ENCODE measurements at regions not wholly inside any gene's neighbourhood (a gene's known extent, or its start where the extent isn't known, plus 50 kb on each side); places are given as distances from the start of the nearest gene placed in this dataset.

- Histone ChIP-seq H3K4me1 (ENCODE audit: insufficient read depth, low read length) (no peaks in the 10 kb centered on the region), H3K27me3 (ENCODE audit: insufficient read depth, low read length) (no peaks in the 10 kb centered on the region), H3K9me3 (ENCODE audit: low read depth, low read length) (no peaks in the 10 kb centered on the region), H2AFZ (ENCODE audit: low read length) (no peak overlapping the region), H4K20me1 (ENCODE audit: insufficient read depth, low read length) (no peaks in the 10 kb centered on the region), H3K27ac (ENCODE audit: low read depth, low read length) (no peak overlapping the region), H3K79me2 (ENCODE audit: insufficient read depth, low read length) (no peaks in the 10 kb centered on the region), H3K4me3 (ENCODE audit: insufficient read depth, low read length) (no peak overlapping the region), H3K36me3 (ENCODE audit: insufficient read depth, low read length) (no peaks in the 10 kb centered on the region), H3K4me2 (ENCODE audit: insufficient read depth, low read length) (no peak overlapping the region)
- no peak for DNase-seq (ENCODE audit: insufficient read length, low spot score, missing footprints)
- TF ChIP-seq, protein P1, sequence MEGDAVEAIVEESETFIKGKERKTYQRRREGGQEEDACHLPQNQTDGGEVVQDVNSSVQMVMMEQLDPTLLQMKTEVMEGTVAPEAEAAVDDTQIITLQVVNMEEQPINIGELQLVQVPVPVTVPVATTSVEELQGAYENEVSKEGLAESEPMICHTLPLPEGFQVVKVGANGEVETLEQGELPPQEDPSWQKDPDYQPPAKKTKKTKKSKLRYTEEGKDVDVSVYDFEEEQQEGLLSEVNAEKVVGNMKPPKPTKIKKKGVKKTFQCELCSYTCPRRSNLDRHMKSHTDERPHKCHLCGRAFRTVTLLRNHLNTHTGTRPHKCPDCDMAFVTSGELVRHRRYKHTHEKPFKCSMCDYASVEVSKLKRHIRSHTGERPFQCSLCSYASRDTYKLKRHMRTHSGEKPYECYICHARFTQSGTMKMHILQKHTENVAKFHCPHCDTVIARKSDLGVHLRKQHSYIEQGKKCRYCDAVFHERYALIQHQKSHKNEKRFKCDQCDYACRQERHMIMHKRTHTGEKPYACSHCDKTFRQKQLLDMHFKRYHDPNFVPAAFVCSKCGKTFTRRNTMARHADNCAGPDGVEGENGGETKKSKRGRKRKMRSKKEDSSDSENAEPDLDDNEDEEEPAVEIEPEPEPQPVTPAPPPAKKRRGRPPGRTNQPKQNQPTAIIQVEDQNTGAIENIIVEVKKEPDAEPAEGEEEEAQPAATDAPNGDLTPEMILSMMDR (IDR thresholded peaks at IDR 0.05; ENCODE audit: extremely low read depth, low read depth, low read length): no peak
Measured at GRCh38 chr12:126963825-126964224, 1303.1 kb upstream of the TMEM132C start.

GRCh38 chr12:126966498-126966897, 1300.5 kb upstream of the TMEM132C start:
- Histone ChIP-seq H3K27ac (ENCODE audit: low read depth, low read length) (no peak overlapping the region), H3K4me2 (ENCODE audit: insufficient read depth, low read length) (no peak overlapping the region), H2AFZ (ENCODE audit: low read length) (no peak overlapping the region), H3K27me3 (ENCODE audit: insufficient read depth, low read length) (no peaks in the 10 kb centered on the region), H3K4me3 (ENCODE audit: insufficient read depth, low read length) (no peak overlapping the region), H3K36me3 (ENCODE audit: insufficient read depth, low read length) (no peaks in the 10 kb centered on the region), H4K20me1 (ENCODE audit: insufficient read depth, low read length) (no peaks in the 10 kb centered on the region), H3K79me2 (ENCODE audit: insufficient read depth, low read length) (no peaks in the 10 kb centered on the region), H3K4me1 (ENCODE audit: insufficient read depth, low read length) (no peaks in the 10 kb centered on the region), H3K9me3 (ENCODE audit: low read depth, low read length) (no peaks in the 10 kb centered on the region)
- DNase-seq (ENCODE audit: insufficient read length, low spot score, missing footprints): no peak
- TF ChIP-seq, protein P1 (IDR thresholded peaks at IDR 0.05; ENCODE audit: extremely low read depth, low read depth, low read length): no peak

GRCh38 chr12:126967152-126967551, 1299.8 kb upstream of the TMEM132C start:
- Histone ChIP-seq H3K27ac (ENCODE audit: low read depth, low read length) (no peak overlapping the region), H3K9me3 (ENCODE audit: low read depth, low read length) (no peaks in the 10 kb centered on the region), H3K79me2 (ENCODE audit: insufficient read depth, low read length) (no peaks in the 10 kb centered on the region), H4K20me1 (ENCODE audit: insufficient read depth, low read length) (no peaks in the 10 kb centered on the region), H3K27me3 (ENCODE audit: insufficient read depth, low read length) (no peaks in the 10 kb centered on the region), H3K36me3 (ENCODE audit: insufficient read depth, low read length) (no peaks in the 10 kb centered on the region), H3K4me1 (ENCODE audit: insufficient read depth, low read length) (no peaks in the 10 kb centered on the region), H2AFZ (ENCODE audit: low read length) (no peak overlapping the region), H3K4me2 (ENCODE audit: insufficient read depth, low read length) (no peak overlapping the region), H3K4me3 (ENCODE audit: insufficient read depth, low read length) (no peak overlapping the region)
- TF ChIP-seq, protein P1 (IDR thresholded peaks at IDR 0.05; ENCODE audit: extremely low read depth, low read depth, low read length): no peak
- no peak for DNase-seq (ENCODE audit: insufficient read length, low spot score, missing footprints)

- TF ChIP-seq, protein P1 (IDR thresholded peaks at IDR 0.05; ENCODE audit: extremely low read depth, low read depth, low read length): no peak
Measured at GRCh38 chr12:126974779-126975178, 1292.2 kb upstream of the TMEM132C start.

More at GRCh38 chr12:126974779-126975178, 1292.2 kb upstream of the TMEM132C start:
- Histone ChIP-seq H3K9me3 (ENCODE audit: low read depth, low read length) (no peaks in the 10 kb centered on the region), H3K4me1 (ENCODE audit: insufficient read depth, low read length) (no peaks in the 10 kb centered on the region), H3K4me2 (ENCODE audit: insufficient read depth, low read length) (no peak overlapping the region), H2AFZ (ENCODE audit: low read length) (no peak overlapping the region), H3K27ac (ENCODE audit: low read depth, low read length) (no peak overlapping the region), H3K4me3 (ENCODE audit: insufficient read depth, low read length) (no peak overlapping the region), H3K27me3 (ENCODE audit: insufficient read depth, low read length) (no peaks in the 10 kb centered on the region), H4K20me1 (ENCODE audit: insufficient read depth, low read length) (no peaks in the 10 kb centered on the region), H3K36me3 (ENCODE audit: insufficient read depth, low read length) (no peaks in the 10 kb centered on the region), H3K79me2 (ENCODE audit: insufficient read depth, low read length) (no peaks in the 10 kb centered on the region)
- DNase-seq (ENCODE audit: insufficient read length, low spot score, missing footprints): no peak
